ENCODE measurements at regions not wholly inside any gene's neighbourhood (a gene's known extent, or its start where the extent isn't known, plus 50 kb on each side); places are given as distances from the start of the nearest gene placed in this dataset.

GRCh38 chr13:81318231-81319019 is 977.5 kb upstream of the SPRY2 start:
- no peaks in the 10 kb centered on the region for H3K27me3 ChIP-seq (replicated peaks)
- TF ChIP-seq CTCF (IDR thresholded peaks at IDR 0.05; ENCODE audit: low read depth, low read length, missing control alignments), result no peak
- in situ Hi-C loops (cut with HindIII; ENCODE audit: low pct_ligation_motif_present, low sequenced_read_pairs), result no loop called here

GRCh38 chr13:81314461-81314860 is 973.5 kb upstream of the SPRY2 start:
- Histone ChIP-seq H3K36me3 (replicated peaks) (no peaks in the 10 kb centered on the region), H3K27me3 (replicated peaks) (no peaks in the 10 kb centered on the region), H3K27ac (no peak overlapping the region), H3K4me3 (ENCODE audit: low read depth, low read length) (no peak overlapping the region)
- DNase-seq, result no peak
- TF ChIP-seq CTCF (IDR thresholded peaks at IDR 0.05; ENCODE audit: low read depth, low read length, missing control alignments), result no peak
- in situ Hi-C loops (cut with HindIII; ENCODE audit: low pct_ligation_motif_present, low sequenced_read_pairs), result no loop called here

More at GRCh38 chr13:81318231-81319019, 977.5 kb upstream of the SPRY2 start:
- no peak overlapping the region for H3K4me3 ChIP-seq (ENCODE audit: low read depth, low read length)
- no peaks in the 10 kb centered on the region for H3K36me3 ChIP-seq (replicated peaks)
- H3K27ac ChIP-seq, result no peak overlapping the region
- no peak for DNase-seq

GRCh38 chr13:81305928-81306327 is 965.0 kb upstream of the SPRY2 start:
- no peak overlapping the region for H3K4me3 ChIP-seq (ENCODE audit: low read depth, low read length)
- in situ Hi-C loops (cut with HindIII; ENCODE audit: low pct_ligation_motif_present, low sequenced_read_pairs), result no loop called here
- DNase-seq, result no peak
- no peak overlapping the region for H3K27ac ChIP-seq
- H3K27me3 ChIP-seq (replicated peaks), result no peaks in the 10 kb centered on the region
- H3K36me3 ChIP-seq (replicated peaks), result no peaks in the 10 kb centered on the region
- TF ChIP-seq CTCF (IDR thresholded peaks at IDR 0.05; ENCODE audit: low read depth, low read length, missing control alignments), result no peak

GRCh38 chr13:81304121-81304659 is 963.3 kb upstream of the SPRY2 start:
- H3K4me3 ChIP-seq (ENCODE audit: low read depth, low read length), result no peak overlapping the region
- H3K27ac ChIP-seq, result no peak overlapping the region
- in situ Hi-C loops (cut with HindIII; ENCODE audit: low pct_ligation_motif_present, low sequenced_read_pairs), result no loop called here
- TF ChIP-seq CTCF (IDR thresholded peaks at IDR 0.05; ENCODE audit: low read depth, low read length, missing control alignments), result no peak
- DNase-seq, result no peak
- no peaks in the 10 kb centered on the region for H3K36me3 ChIP-seq (replicated peaks)
- no peaks in the 10 kb centered on the region for H3K27me3 ChIP-seq (replicated peaks)

- no peaks in the 10 kb centered on the region for H3K27me3 ChIP-seq (replicated peaks)
- H3K36me3 ChIP-seq (replicated peaks), result no peaks in the 10 kb centered on the region
- TF ChIP-seq CTCF (IDR thresholded peaks at IDR 0.05; ENCODE audit: low read depth, low read length, missing control alignments), result no peak
- no peak overlapping the region for H3K4me3 ChIP-seq (ENCODE audit: low read depth, low read length)
- H3K27ac ChIP-seq, result no peak overlapping the region
- DNase-seq, result no peak
- in situ Hi-C loops (cut with HindIII; ENCODE audit: low pct_ligation_motif_present, low sequenced_read_pairs), result no loop called here
Measured at GRCh38 chr13:81302677-81303076, 961.8 kb upstream of the SPRY2 start.
